ENCODE measurements at regions not wholly inside any gene's neighbourhood (a gene's known extent, or its start where the extent isn't known, plus 50 kb on each side); places are given as distances from the start of the nearest gene placed in this dataset.
"Not testable (repeated sequence)": the region's sequence is repeated elsewhere in the genome, so short reads cannot be mapped to it uniquely, and the experiment has no call there.

- DNase-seq (ENCODE audit: low read depth): not testable (repeated sequence)
Measured at GRCh38 chr22:23460517-23461031, 119.5 kb downstream of the IGLL1 start.

DNA sequence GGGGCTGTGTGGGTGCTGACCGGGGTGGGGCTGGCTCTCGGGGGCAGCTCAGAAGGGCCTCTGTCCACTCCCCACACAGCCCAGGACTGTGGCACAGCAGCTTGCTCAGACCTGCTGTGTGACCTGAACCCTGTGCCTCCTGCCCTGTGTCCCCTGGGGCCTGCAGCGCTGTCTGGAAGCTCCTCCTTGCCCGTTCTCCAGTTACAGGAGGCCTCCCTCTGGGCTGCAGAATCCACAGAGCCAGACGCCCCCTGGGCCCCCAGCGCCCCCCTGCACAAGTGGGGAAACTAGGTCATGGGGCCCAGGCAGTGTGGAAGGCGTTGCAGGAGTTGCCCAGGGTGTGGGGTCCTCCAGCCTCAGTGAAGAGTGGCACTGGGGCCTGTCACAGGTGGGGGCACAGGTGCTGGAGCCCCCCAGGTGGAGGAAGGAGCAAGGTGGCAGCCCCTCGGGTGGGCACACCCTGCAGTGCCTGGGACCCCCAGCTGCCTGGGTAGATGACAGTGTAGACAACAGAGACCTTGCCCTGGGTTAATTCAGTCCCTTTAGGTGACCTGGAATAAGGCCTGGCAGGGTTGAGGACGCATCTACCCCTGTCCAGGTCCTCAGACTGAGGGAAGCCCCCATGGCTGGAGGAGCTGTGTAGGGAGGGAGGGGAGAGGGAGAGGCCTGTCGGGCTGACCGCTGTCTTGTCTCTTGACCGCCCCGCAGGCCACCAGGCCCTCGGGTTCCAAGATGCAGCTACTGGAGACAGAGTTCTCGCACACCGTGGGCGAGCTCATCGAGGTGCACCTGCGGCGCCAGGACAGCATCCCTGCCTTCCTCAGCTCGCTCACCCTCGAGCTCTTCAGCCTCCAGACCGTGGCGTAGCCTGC lies 120.2 kb downstream of the IGLL1 start:
- not testable (repeated sequence) for DNase-seq (ENCODE audit: low read depth)

- DNase-seq (ENCODE audit: low read depth): no peak
Measured at GRCh38 chr22:23458663-23459541, 121.2 kb downstream of the IGLL1 start.

- DNase-seq (ENCODE audit: low read depth): no peak
Measured at GRCh38 chr22:23457380-23457985, 122.6 kb downstream of the IGLL1 start.

DNA sequence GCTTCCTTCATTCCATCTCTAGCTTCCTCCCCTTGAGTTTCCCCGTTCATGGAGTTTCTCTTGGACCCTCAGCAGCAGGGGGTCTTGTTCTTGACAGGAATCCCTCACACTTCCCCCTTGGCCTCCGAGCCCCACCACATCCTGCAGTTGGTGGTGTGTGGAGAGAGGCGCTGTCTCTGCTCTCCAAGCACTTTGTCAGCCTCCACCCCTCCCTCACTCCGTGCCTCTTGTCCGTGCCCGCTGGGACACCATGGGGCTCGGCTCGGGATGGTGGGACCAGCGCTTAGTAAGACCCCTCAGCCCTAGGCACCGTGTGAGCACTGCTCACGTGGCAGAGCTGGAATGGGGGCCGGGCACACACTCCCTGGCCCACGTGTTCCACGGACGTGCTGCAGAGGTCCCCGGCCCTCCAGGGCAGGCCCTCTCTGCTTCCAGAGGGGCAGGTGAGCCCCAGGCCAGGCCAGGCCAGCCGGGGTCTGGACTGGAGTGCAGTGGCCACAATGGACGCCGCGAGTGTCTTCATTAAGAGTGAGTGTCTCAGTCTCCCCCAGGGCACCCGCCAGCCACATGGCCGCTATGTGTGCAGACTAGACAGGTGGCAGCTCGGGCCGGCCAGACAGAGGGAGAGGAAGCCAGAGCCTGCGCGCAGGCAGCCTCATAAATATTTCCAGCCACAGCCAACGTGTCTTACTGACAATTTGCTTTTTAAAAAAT lies 123.3 kb downstream of the IGLL1 start:
- not testable (repeated sequence) for DNase-seq (ENCODE audit: low read depth)

DNA sequence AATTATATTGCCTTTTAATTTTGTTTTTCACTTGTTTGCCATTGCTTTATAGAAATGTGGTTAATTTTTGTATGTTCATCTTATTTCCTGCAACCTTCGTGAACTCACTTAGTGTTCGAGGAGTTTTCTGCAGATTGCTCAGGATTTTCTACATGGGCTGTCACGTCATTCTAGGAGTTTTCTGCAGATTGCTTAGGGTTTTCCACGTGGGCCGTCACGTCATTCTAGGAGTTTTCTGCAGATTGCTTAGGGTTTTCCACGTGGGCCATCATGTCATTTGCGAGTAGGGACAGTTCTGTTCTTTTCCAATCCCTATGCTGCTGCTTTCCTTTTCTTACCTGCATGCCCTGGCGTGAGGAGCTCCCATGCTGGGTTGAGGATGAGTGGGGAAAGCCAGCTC lies 125.7 kb downstream of the IGLL1 start:
- not testable (repeated sequence) for DNase-seq (ENCODE audit: low read depth)

DNA sequence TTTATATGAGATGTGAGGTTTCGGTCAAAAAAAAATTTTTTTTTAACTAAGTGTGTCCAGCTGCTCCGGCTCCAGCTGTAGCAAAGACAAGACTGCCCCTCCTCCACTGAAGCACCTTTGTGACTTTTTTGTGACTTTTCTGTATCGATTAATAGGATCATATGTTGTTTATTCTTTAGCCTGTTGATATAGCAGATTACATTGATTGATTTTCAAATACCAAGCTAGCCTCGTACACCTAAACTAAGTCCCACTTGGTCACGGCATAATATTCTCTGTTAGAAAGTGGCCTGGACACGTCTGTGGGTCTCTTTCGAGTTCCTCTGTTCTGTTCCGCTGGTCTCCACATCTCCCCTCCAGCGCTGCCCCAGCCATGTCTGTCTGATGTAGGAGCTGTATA lies 126.8 kb downstream of the IGLL1 start:
- no peak for DNase-seq (ENCODE audit: low read depth)

DNA sequence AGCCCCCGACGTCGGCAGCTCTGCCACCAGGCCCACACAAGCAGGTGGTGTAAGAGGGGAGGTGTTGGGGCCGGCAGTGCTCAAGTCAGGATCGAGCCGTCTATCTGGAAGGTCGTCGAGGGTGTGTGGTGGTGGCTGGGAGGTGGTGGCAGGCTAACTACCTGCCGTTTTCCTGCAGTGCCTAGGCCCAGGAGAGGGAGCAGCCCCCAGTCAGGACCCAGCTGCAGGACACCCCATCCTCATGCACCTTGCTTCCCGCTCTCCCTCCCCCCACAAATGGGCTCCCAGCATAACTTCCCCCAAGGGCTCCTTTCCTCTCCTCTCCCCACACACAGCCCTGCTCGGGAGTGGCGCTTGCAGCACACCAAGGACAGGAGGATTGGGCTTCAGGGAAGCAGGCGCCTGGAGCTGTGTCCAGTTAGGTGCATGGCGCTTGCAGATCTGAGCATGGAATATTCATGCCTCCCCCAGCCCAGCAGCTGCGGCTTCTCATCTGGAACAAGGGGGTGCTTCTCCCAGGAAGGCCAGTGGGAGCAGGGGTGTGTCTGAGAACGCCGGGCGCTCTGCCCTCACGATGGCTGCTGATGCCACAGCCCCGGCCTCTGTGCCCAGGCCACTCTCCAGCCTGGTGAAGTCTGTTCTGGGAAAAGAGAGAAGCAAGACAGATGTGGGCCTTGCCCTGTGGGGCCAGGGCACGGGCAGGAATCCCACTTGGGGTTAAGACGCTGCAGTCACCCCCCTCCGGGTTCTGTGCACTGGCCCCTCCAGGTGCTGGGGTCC lies 127.7 kb downstream of the IGLL1 start:
- DNase-seq (ENCODE audit: low read depth): no peak

- not testable (repeated sequence) for DNase-seq (ENCODE audit: low read depth)
Measured at GRCh38 chr22:23451452-23452230, 128.4 kb downstream of the IGLL1 start.

GRCh38 chr22:23450821-23451220 lies 129.3 kb downstream of the IGLL1 start:
- not testable (repeated sequence) for DNase-seq (ENCODE audit: low read depth)

GRCh38 chr22:23450434-23450795 lies 129.7 kb downstream of the IGLL1 start:
- DNase-seq (ENCODE audit: low read depth): no peak

- not testable (repeated sequence) for DNase-seq (ENCODE audit: low read depth)
Measured at GRCh38 chr22:23449748-23450433, 130.2 kb downstream of the IGLL1 start.

DNA sequence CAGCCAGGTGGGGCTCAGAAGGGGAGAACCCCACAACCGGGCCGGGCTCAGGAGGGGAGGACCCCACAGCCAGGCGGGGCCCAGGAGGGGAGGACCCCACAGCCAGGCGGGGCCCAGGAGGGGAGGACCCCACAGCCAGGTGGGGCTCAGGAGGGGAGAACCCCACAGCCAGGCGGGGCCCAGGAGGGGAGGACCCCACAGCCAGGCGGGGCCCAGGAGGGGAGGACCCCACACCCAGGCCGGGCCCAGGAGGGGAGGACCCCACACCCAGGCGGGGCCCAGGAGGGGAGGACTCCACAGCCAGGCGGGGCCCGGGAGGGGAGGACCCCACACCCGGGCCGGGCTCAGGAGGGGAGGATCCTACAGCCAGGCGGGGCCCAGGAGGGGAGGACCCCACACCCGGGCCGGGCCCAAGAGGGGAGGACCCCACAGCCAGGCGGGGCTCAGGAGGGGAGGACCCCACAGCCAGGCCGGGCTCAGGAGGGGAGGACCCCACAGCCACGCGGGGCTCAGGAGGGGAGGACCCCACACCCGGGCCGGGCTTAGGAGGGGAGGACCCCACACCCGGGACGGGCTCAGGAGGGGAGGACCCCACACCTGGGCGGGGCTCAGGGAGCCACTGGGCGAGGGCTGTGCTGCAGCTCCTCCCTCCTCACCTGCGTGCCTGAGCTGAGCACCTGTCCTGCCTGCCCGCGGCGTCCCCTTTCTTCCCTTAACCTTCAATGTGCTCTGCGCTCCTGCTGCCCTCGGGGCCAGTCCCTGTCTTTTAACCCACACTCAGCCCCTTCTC lies 131.4 kb downstream of the IGLL1 start:
- not testable (repeated sequence) for DNase-seq (ENCODE audit: low read depth)

GRCh38 chr22:23446796-23447350 lies 133.2 kb downstream of the IGLL1 start:
- DNase-seq (ENCODE audit: low read depth): no peak

- not testable (repeated sequence) for DNase-seq (ENCODE audit: low read depth)
Measured at GRCh38 chr22:23446194-23446593, 133.9 kb downstream of the IGLL1 start.

DNA sequence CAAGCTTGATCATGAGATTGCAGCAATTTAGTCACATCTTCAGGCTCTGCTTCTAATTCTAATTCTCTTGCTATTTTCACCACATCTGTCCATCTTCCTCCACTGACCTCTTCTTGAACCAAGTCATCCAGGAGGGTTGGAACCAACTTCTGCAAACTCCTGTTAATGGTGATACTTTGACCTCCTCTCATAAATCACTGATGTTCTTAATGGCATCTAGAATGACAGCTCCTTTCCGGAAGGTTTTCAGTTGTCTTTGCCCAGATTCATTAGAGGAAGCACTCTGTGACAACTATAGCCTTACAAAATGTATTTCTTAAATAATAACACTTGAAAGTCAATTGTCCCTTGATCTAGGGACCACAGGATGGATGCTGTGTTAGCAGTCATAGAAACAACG lies 136.2 kb downstream of the IGLL1 start:
- DNase-seq (ENCODE audit: low read depth): not testable (repeated sequence)

DNA sequence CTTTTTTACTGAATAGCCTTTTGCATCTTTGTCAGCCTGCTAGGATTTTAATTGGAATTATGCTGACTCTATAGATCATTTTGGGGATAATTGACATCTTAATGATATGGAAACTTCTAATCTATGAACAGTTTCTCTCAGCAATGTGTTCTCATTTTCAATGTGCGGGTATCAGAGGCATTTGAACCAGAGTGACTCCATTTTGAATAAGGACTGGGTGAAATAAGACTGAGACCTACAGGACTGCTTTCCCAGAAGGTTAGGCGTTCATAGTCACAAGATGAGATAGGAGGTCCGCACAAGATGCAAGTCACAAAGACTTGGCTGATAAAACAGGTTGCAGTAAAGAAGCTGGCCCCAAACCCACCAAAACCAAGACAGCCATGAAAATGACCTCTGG lies 140.5 kb downstream of the IGLL1 start:
- DNase-seq (ENCODE audit: low read depth): not testable (repeated sequence)

GRCh38 chr22:23438216-23438615 lies 141.9 kb downstream of the IGLL1 start:
- no peak for DNase-seq (ENCODE audit: low read depth)
